Left lung (tissue), 4 donors: ENCODE measurements at regions not wholly inside any gene's neighbourhood (a gene's known extent, or its start where the extent isn't known, plus 50 kb on each side); places are given as distances from the start of the nearest gene placed in this dataset.

Experiments
- ATAC-seq: fragments of 200-7000 bp; cut with Tn5 transposase; one replicate; pipeline ENCODE4 v1.9.1; 2020; ENCODE audit warnings: moderate library complexity
- DNase-seq, 4 donors: peaks; one replicate each; pipeline ENCODE4 v3.0.0-alpha.2; 2013 to 2020
- H3K27ac ChIP-seq, 2 donors: fragments of 200-600 bp; sonication (generic) in 1 of 2; one replicate each; pipeline versions ENCODE4 v1.5.0 to v1.8.0; 2020 to 2021
- H3K27me3 ChIP-seq, 2 donors: fragments of 200-600 bp; sonication (generic) in 1 of 2; one replicate each; pipeline versions ENCODE4 v1.5.0 to v1.8.0; 2020 to 2021
- H3K36me3 ChIP-seq, 2 donors: fragments of 200-600 bp; sonication (generic) in 1 of 2; one replicate each; pipeline versions ENCODE4 v1.5.0 to v1.8.0; 2020 to 2021
- H3K4me1 ChIP-seq, 2 donors: fragments of 200-600 bp; one replicate each; pipeline ENCODE4 v1.8.0; 2021
- H3K4me3 ChIP-seq, 2 donors: fragments of 200-600 bp; sonication (generic) in 1 of 2; one replicate each; pipeline versions ENCODE4 v1.5.0 to v1.8.0; 2020 to 2021; ENCODE audit warnings: mild to moderate bottlenecking in 1 of 2
- H3K9me3 ChIP-seq, 2 donors: fragments of 200-600 bp; sonication (generic) in 1 of 2; one replicate each; pipeline versions ENCODE4 v1.5.0 to v1.8.0; 2020 to 2021
- CTCF ChIP-seq, 2 donors: fragments of 200-600 bp; sonication (generic) in 1 of 2; IDR thresholded peaks; one replicate each; pipeline versions ENCODE4 v1.5.0 to v1.8.0; 2021; ENCODE audit warnings: antibody characterized with exemption in 2 of 2
- intact Hi-C, 2 donors: fragments of 100-400 bp; cut with DNase I; formaldehyde crosslinking; loops; one replicate each; pipeline versions ENCODE4 v1.11.2 to v1.14.2; 2022
- donor health status: DM: no; HTN: yes; CAD: no.
- donor health status: DM: no; HTN: no; CAD: no.

GRCh38 chr6:120186080-120186479 lies 836.5 kb upstream of the MAN1A1 start:
- intact Hi-C loops = no loop called here
- Histone ChIP-seq H3K36me3 (no peaks in the 10 kb centered on the region), H3K4me1 (no peaks in the 10 kb centered on the region), H3K27ac (no peak overlapping the region), H3K27me3 (no peaks in the 10 kb centered on the region), H3K4me3 (no peak overlapping the region), H3K9me3 (peaks cover 0 to 3% of the 10 kb centered on the region in 2 donors)
- DNase-seq = no peak
- TF ChIP-seq CTCF (IDR thresholded peaks at IDR 0.05) = no peak
- ATAC-seq = no peak

GRCh38 chr6:120173250-120173649 lies 823.7 kb upstream of the MAN1A1 start:
- DNase-seq (no peak), ATAC-seq (no peak)
- H3K4me3 ChIP-seq = no peak overlapping the region
- no peak for TF ChIP-seq CTCF (IDR thresholded peaks at IDR 0.05)
- H3K27me3 ChIP-seq = no peaks in the 10 kb centered on the region
- H3K36me3 ChIP-seq = no peaks in the 10 kb centered on the region
- intact Hi-C loops = no loop called here
- H3K9me3 ChIP-seq = no peaks in the 10 kb centered on the region
- no peak overlapping the region for H3K27ac ChIP-seq
- H3K4me1 ChIP-seq = no peaks in the 10 kb centered on the region

GRCh38 chr6:120164531-120164930 lies 815.0 kb upstream of the MAN1A1 start:
- H3K4me3 ChIP-seq = no peak overlapping the region
- DNase-seq = no peak
- intact Hi-C loops = no loop called here
- no peak for TF ChIP-seq CTCF (IDR thresholded peaks at IDR 0.05)
- no peaks in the 10 kb centered on the region for H3K9me3 ChIP-seq
- no peak for ATAC-seq
- H3K27me3 ChIP-seq = no peaks in the 10 kb centered on the region
- H3K36me3 ChIP-seq = no peaks in the 10 kb centered on the region
- H3K4me1 ChIP-seq = no peaks in the 10 kb centered on the region
- H3K27ac ChIP-seq = no peak overlapping the region

- no peaks in the 10 kb centered on the region for H3K4me1 ChIP-seq
- intact Hi-C loops = no loop called here
- no peak overlapping the region for H3K4me3 ChIP-seq
- no peak for TF ChIP-seq CTCF (IDR thresholded peaks at IDR 0.05)
- no peaks in the 10 kb centered on the region for H3K36me3 ChIP-seq
- no peaks in the 10 kb centered on the region for H3K9me3 ChIP-seq
- H3K27ac ChIP-seq = no peak overlapping the region
- no peaks in the 10 kb centered on the region for H3K27me3 ChIP-seq
- no peak for ATAC-seq
- no peak for DNase-seq
Measured at GRCh38 chr6:120157873-120158272, 808.3 kb upstream of the MAN1A1 start.

GRCh38 chr6:120147071-120147871 lies 797.7 kb upstream of the MAN1A1 start:
- no peak for TF ChIP-seq CTCF (IDR thresholded peaks at IDR 0.05)
- Histone ChIP-seq H3K36me3 (no peaks in the 10 kb centered on the region), H3K9me3 (peaks cover 0 to 2% of the 10 kb centered on the region in 2 donors), H3K27ac (no peak overlapping the region), H3K27me3 (no peaks in the 10 kb centered on the region), H3K4me3 (no peak overlapping the region), H3K4me1 (no peaks in the 10 kb centered on the region)
- intact Hi-C loops = no loop called here
- DNase-seq = peak in 1 of 4 donors; percentile 8
- ATAC-seq = no peak
